AG10803 (cell line): ENCODE measurements at regions not wholly inside any gene's neighbourhood (a gene's known extent, or its start where the extent isn't known, plus 50 kb on each side); places are given as distances from the start of the nearest gene placed in this dataset.

ENCODE experiments used
- DNase-seq: peaks from one replicate; pipeline ENCODE4 v3.0.0; 2010; ENCODE audit warnings: low read depth
- H3K4me3 ChIP-seq: 2 replicates; pipeline ENCODE4 v1.5.1; 2011; ENCODE audit warnings: mild to moderate bottlenecking, low read length, control low read depth
- TF ChIP-seq, protein P1 (sequence below): conservative IDR thresholded peaks from 2 replicates; pipeline ENCODE4 v1.5.1; 2011; ENCODE audit warnings: mild to moderate bottlenecking, low read length, control low read depth, inconsistent platforms

DNA sequence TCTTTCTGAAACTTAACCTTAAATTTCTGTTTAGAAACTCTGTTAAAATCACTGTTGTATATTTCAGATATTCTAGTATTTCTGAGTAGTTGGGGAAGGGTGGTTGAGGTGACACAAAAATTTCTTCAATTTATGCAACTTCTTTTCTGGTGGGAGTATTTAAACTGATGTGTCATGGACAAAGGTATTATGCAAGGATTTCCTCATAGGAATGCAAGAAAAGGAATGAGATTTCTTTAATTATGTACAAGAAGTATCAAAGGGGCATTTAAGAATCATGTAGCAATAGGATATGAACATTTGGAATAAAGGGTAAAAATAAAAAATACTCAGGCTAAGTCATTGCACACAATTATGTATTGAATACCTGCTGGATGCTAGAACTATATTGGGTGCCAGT is 575.8 kb upstream of the KLF12 start:
- H3K4me3 ChIP-seq: no peak overlapping the region
- TF ChIP-seq, protein P1, sequence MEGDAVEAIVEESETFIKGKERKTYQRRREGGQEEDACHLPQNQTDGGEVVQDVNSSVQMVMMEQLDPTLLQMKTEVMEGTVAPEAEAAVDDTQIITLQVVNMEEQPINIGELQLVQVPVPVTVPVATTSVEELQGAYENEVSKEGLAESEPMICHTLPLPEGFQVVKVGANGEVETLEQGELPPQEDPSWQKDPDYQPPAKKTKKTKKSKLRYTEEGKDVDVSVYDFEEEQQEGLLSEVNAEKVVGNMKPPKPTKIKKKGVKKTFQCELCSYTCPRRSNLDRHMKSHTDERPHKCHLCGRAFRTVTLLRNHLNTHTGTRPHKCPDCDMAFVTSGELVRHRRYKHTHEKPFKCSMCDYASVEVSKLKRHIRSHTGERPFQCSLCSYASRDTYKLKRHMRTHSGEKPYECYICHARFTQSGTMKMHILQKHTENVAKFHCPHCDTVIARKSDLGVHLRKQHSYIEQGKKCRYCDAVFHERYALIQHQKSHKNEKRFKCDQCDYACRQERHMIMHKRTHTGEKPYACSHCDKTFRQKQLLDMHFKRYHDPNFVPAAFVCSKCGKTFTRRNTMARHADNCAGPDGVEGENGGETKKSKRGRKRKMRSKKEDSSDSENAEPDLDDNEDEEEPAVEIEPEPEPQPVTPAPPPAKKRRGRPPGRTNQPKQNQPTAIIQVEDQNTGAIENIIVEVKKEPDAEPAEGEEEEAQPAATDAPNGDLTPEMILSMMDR: no peak
- peak; percentile 83 for DNase-seq

DNA sequence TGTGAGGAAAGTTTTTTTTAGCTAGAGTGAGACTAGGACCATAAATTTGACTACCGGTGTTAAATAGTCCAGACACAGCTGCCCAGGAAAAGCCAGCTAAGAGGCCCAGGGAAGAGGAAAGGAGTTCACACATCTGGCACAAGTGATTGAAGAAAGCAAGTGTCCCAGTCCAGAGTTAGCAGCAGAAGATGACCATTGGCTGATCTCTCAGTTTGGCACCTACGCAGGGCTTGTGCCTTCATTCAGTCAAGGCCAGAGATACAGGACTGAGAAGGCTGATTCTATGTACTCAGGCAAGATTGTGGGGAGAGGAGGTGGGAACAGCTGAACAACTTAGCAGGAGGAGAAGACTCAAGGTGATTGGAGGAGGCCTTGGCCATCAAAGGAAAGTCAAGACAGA is 575.0 kb upstream of the KLF12 start:
- no peak overlapping the region for H3K4me3 ChIP-seq
- TF ChIP-seq, protein P1: no peak
- DNase-seq: no peak

DNA sequence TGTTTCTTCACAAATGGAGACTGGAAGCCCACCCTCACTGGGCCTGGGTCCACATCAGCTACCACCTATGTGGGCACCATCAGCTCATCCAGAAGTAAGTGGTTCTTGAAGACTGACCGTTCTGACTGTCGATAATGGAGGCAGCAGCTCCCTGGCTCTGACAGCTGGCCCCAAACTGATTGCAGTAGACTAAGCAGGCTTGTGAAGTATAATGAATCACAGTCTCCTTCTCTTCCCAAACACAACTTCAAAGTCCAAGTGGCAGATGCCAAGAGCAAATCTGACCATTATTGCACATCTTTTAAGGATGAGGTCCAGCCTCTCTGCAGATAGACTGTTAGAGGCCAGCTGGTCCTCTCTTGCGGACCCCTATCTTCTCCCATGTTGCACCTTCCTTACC is 574.4 kb upstream of the KLF12 start:
- peak; percentile 15 for DNase-seq
- TF ChIP-seq, protein P1: no peak
- H3K4me3 ChIP-seq: no peak overlapping the region

DNA sequence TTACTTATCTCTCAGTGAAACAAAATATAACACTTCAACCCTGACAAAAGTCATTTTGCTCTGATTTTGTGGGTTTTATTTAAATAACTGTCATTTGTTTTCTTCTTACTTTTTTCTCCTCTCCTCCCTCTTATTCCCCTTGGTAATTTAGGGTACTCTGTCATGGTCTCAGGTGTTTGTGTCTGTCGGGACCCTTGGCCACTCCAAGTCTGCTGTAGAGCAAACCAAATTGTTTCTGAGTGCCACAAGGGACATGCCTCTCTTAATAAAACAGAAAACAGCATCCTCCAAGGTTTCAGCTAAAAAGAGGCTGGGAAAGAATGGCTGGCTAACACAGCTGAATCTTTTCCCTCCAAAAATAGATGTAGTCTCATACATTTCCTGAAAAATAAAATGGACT is 573.1 kb upstream of the KLF12 start:
- TF ChIP-seq, protein P1: no peak
- DNase-seq: no peak
- H3K4me3 ChIP-seq: no peak overlapping the region

DNA sequence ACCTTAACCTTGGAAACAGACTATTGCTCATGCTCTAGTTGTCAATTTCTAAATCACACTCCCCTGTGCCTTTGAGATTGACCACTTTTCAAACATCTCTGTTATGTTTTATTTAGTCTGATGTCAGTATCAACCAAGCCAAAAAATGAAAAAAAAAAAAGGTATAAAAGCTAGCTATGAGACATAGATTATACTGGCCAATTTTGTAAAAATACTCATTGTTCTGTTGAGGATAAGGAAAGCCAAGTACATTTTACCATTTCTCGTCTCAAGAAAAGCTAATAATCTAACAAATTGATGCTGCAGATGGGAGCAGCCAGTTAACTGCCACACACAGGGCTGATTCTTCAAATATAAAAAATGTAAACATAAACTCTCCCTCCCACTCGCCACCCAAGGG is 572.6 kb upstream of the KLF12 start:
- no peak for DNase-seq
- TF ChIP-seq, protein P1: no peak
- no peak overlapping the region for H3K4me3 ChIP-seq

DNA sequence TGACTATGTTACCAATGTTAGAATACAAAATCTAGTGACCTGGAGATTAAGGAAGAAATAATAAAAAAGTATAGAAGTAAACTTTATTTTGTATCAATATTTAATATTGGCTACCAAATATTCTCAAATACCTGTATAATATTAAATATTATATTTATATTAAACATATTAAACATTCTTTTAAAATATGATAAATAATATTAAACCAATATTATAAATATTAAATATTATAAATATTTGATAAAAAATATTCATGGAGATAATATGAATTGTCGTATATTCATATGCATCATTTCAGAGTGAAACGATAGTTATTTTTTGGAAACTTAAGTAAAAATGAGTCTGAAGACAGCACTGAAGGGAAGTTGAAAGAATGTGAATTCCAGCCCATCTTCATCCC is 571.2 kb upstream of the KLF12 start:
- DNase-seq: no peak
- no peak overlapping the region for H3K4me3 ChIP-seq
- TF ChIP-seq, protein P1: no peak

DNA sequence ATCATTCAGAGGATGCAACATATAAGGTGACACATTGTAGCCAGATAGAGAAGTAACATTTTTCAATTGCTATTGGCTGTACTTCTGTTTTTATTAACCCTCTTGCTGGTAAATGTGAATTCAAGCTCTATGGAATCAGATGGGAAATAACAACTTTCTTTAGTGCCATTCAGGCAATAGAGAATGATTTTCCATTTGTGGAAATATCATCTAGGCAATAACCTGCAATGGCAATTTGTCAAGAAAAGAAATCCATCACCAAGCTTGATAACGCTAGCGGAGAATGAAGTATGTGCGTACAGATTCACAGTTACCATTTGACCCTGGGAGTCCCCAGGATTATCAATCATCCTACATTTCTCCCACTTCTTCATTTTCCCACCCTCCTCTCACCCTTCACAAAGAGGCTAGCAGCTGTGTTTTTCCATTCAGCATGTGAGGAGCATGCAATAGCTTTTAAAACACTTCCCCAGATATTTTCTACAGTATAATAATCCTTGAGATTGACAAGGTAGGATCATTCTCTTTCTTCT is 569.7 kb upstream of the KLF12 start:
- no peak for DNase-seq
- no peak overlapping the region for H3K4me3 ChIP-seq
- TF ChIP-seq, protein P1: no peak
